Mucosa of gallbladder (tissue), 1 donor: ENCODE measurements at regions not wholly inside any gene's neighbourhood (a gene's known extent, or its start where the extent isn't known, plus 50 kb on each side); places are given as distances from the start of the nearest gene placed in this dataset.

ENCODE experiments used
- DNase-seq: peaks from one replicate; pipeline ENCODE4 v3.0.0-alpha.2; 2020; ENCODE audit warnings: low spot score
- donor health status: DM: no; HTN: no; CAD: no.

DNA sequence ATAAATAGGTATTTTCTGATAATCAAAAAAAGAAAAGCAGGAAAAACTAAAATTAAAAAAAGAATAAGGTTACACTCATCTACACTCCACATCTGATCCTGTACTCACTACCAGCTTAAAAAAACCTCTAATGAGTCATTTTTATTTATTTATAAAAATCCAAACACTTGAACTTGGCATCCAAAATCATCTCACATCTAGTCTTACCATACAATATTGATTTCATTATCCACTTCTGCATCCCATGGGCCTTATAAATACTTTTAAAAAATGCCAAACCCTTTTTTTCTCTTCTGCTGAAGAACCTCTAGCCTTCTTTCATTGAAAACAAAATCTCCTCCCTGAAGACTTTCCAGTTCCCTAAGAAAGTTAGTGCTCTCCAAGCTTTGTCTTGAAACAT lies 109.7 kb downstream of the TMTC3 start:
- DNase-seq: no peak

DNA sequence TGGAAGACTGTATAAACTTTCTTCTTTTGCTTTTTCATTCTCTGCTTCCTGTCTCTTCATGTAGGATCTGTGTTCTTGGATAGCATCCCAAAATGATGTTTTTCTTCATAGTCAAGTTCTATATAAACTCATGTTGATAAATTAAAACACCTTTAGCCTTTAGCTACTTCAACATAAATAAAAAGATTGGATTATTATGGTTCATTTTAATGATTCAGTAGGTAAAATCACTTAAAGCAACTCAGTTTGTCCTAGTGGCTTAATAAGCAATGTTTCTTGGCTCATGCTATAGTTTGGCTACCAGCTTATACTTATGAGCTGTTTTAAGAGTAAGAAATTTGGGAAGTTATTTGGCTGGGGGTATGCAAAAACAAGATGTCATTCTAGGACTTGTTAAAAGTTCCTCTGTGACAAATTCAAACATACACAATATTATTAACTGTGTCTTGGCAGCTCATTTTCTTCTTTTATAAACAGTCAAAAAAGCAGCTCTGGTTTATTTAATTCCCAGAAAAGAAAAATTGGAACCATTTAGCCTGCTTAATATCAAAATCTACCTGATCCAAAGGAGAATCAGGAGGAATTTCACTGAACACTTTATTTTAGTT lies 111.4 kb downstream of the TMTC3 start:
- DNase-seq: no peak

DNA sequence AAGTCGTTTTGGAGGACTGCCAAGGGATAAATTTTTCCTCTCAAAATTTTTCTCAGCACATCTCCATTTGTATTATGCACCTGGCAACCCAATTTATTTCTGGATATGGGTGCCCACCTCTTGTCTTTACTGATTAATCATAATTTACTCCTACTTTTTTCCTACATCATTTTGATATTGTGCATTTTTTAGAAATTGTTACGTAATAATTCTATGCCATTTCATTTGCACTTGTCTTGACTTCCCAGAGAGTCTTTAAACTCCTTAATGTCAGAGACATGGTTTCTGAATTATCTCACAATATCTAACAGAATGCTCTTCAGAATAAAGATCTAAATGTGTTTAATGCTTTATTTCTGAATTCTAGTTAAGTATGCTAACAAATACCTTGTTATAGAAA lies 113.1 kb downstream of the TMTC3 start:
- no peak for DNase-seq

DNA sequence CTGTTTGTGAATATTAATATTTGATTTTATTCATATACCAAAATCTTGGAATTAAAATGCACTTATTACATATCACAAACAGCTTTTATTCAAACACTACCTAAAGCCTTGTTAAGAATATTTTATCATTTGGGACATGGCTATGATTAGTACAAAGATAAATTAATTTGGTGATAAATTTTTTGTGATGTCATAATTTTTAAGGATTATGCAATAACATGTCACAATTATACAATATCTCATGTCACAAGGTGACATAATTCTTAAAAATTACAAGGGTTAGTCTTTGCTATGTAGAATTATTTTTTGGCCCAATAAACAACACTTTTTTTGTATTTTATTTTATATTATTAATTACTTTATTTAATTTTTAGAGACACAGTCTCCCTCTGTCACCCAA lies 113.7 kb downstream of the TMTC3 start:
- DNase-seq: no peak

DNA sequence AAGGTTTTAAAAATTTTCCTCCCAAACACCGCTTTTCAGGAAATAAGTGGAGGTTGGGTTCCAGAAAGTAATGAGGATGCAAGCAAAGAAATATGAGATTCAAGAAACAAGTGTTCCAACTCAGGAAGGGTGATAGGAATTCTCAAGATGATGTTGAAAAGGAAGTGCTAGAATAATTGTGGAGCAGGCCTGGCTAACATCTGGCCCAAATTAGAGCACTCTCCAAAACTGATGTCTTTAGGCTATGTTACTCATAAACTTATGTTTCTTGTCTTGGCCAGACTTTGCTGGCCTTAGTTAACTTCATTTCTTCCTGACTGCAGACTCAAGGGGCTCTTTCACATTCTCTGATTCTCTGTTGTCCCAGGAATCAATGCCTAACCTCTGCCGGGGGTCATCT lies 116.3 kb downstream of the TMTC3 start:
- no peak for DNase-seq

DNA sequence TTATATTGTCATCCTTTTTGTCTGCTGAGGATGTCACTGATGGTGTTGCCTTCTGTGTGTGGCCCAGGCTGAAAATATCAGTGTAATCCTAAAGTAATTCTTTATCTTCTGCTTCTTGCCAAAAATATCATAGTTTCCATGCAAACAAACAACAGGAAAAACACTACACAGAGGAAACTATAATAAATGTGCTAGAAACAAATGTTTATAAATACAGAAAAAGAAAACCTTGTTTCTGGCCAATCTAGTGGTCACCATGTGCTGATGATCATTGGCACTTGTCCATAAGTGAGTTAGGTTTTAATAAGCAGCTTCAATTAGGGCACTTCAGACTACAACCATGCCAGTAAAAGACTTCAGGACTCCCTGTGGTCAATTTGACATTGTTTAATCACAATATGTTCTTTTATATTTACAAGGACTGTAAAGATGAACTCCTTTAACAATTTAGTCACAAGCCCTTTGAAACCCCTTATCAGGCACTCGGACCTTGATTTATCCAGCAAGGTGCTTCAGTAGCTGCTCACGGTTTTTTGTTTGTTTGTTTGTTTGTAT lies 124.8 kb downstream of the TMTC3 start:
- DNase-seq: no peak

DNA sequence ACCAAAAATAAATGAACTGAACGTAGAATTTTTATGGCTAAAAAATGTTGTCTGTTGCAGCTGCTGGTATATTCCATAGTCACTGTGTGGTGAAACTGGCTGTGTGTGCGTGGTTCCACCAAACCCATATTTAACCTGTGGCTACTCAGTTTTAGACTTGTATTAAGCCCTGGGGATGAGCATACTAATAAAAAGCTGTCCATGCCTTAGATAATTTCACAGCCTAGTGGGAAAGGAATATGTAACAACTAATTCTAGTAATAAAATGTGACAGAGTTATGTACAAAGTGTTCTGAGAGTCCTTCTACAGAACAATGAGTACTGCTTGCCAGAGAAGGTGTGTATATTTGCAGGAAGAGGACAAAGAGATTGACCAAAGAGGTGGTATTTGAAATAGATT lies 125.5 kb downstream of the TMTC3 start:
- no peak for DNase-seq

DNA sequence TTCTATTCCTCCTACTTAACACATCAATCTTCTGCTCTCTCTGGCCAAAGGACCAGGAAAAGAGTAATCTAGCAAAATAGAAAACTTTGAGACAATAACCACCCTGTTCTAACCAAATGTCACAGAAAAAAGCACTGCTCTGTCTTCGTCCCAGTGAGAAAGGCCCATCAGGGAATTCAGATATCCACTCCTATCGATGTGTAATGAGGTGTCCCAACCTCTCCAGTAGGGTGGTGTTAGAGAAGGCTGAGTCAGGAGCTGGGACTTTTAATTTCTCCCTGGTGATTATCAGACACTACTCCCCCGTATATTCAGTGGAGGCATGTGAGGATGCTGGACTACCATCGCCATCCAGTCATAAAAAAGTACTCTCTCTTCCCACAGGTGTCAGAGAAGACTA lies 130.3 kb downstream of the TMTC3 start:
- no peak for DNase-seq

DNA sequence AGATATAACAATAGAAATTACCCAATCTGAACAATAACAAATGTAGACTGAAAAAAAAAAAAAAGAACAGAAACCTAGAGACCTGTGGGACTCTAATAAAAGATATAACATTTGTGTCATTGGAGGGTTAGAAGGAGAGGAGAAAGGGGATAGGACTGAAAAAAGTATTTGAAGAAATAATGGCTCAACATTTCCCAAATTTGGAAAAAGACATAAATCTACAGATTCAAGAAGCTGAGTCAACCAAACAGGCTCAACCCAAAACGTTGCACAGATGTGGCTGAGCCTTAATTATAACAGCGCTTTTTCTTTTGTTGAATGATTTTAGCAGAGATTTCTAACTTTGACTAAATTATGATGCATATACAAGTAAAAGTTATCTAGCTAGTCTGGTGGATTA lies 131.3 kb downstream of the TMTC3 start:
- DNase-seq: no peak

DNA sequence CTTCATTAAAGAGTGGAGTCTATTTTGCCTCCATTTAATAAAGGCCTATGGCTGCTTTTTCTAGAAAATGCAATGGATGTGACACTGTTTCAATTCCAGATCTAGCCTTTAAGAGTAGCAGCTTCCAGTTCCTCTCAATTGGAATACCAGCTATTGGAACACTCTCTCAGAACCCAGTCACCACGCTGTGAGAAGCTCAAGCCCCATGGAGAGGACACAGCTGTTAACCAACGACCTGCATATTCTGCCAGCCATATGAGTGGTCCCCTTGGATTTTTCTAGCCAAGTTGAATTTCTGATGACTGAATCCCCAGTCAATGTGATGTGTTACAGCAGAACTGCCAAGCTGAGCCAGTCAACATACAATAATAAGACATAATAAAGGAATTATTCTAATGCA lies 131.8 kb downstream of the TMTC3 start:
- DNase-seq: no peak

DNA sequence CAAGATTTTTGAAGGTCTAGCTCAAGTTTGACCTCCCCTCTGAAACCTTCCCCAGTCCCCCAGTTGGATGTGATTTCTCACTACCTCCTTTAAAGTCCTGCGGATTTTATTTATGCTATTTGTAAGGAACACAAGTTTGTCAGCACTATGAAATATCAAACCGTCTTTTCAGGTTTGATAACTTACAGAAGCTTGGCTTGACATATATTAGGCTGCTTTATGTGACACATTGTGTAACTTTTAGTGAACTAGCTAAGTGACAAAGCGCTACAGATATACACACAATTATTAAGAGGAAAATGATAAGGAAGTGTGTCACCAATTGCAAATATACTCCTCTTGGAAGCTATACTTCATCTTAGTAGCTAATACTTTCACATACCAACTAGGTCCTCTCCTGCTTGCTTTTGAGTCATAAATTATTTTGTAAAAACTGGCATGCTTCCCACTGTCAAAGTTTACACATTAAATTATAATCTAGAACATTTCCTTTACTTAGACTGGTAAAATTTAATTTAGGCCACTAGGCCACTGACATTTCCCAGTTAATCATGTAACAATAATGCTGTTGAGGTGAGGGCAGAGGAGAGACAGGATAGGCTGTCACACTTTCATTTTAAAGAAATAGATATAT lies 149.5 kb downstream of the TMTC3 start:
- no peak for DNase-seq

DNA sequence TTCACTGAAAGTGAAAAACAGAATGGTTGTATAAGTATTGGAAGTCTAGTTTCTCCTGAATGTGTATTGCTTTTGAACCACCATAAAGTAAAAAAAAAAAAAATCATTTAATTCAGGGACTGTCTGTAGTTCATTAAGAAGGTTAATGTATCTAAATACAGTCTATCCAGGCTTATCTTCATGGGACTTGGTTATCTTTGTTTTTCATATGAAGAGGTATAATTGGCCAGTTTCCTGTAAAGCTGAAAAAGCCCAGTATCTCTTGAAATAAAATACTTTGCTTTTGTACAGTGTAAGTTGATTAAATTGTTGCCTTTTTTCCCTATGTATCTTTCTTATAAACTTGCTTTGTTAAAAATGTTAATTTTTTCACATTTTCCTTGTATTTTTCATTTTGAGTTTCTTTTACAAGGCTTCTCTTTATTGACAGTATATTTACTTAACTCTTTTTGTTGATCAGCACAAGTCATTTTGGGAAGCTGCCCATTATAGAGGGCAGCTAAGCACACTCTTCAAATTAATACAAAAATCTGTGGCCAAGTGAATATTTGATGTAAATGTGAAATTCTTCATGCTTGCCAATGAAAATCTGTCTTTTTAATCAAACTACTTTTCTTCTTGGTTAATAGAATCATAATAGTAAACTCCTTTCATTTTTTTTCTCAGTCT lies 156.0 kb downstream of the TMTC3 start:
- DNase-seq: no peak

DNA sequence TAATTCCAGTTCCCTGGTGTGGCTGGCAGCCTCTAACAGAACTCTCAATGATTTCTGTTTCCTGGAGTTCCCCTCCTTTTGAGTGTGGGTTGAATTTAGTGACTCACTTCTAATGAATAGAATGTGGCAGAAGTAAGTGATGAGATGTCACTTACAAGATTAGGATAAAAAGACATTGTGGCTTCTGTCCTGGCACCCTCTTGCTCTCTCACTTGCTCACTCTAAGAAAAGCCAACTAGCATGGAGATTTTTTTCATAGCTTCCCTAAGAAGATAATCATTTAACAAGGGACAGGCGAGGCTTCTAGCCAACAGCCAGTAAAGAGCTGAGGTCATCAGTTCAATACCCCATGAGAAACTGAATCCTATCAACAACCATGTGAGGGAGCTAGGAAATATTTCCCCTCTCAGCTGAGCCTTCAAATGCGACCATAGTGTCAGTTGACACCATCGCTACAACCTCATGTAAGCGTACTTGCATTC lies 156.7 kb downstream of the TMTC3 start:
- no peak for DNase-seq

DNA sequence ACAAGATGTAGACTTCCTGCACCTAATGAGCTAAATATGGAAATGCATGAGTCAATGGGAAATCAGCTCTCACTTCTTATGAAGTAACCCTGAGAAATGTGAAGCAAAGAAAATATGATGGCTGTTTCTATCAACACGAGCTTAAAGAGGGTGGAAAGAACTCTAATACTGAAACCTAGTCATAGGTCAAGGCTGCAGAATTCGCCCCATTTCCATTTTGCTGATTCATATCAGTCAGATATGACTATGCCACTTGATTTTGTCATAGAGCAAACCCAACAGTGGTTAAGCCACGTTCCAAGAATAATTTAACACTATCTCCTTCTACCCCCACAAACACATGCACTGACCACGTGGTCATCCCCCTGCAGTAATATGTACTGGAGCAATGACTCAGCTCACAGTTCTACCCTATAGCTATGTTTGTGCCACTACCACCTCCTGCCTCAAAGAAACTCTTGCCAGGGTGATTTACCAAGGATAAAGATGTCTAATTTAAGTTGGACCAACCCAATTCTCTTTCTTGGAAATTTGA lies 157.5 kb downstream of the TMTC3 start:
- DNase-seq: no peak

DNA sequence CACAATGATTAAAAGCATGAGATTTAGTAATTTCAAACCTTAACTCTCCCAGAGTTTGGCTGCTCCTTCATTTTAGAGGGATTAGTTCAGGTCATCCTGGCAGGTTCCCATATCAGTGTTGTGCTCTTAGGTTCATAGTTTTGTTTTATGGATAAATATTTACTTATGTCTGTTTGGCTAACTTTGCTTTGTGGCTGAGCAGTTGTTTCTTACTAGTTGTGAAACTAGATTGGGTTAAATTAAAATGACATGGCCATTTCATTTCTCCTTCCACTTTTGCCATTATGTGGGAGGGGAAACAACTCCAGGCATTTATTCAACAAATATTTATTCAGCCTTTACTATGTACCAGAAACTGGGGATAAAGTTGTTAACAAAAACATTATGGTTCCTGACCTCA lies 158.8 kb downstream of the TMTC3 start:
- no peak for DNase-seq

DNA sequence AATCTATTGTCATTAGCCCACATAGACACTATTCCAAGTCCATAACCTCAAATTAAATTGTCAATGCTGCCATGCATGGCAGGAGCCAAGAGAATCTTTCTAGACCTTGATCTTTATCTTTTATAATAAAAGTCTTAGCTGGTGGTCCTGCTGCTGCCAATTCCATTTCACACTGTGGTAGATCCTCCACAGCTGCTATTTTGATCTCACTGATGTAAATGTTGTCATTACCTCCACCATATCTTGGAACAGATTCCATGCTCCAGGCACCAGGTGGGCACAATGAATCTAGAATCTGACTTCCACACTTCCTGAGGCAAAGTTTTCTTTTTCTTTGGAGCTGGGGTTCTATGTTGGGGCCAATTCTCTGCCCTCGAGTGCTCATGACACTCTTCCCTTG lies 161.2 kb downstream of the TMTC3 start:
- DNase-seq: no peak

DNA sequence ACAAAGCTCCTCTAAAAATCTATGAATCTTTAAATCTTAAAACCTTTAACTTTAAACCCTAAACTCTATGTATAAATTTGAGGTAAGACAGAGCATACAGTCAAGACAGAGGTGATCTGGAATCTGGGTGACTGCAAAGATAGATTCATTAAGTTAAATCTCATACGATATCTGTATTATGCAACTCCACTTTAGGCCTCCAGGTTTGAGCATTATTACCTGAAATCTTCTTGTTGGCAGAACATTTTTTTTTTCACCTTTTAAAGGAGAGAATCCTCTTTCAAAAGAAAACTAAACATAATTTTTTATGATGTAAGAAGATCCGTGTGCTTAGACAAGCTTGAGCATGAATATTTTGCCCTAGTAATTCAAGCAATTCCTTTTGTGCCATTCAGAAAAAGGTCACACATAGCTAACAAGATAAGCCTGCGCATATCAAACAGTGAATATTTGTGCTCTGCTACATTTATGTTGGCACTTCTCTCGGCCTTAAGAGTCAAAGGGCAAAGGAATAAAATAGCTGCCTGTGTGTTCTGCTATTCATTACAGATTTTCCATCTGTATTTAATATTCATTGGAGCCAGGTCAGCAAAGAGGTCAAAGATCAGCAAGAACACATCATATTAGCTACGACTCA lies 163.3 kb downstream of the TMTC3 start:
- DNase-seq: no peak

DNA sequence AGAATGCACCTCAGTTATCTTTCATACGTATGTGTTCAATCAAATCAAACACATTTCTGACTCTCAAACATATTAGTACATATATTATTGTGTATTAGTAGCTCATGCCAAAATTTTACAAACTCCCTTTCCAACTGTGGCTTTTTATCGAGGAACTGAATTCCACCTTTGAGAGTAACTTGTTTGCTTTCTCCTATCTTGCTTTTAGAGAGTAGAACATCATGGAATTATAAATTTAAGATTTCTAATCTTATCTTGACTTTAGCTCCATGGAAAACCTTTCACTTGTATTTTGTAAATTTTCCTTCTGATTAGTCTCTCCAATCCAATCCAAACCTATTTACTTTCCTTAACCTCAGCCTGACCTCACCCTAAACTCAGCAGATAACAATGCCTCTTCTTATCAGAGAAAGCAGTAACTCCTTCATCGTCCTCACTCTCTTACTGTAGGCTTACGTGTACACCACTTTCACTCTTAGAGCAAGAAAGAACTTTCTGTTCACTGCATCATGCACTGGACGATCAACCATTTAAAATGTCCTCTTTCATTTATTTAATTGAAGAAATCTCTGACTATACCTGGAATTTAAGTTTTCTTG lies 164.5 kb downstream of the TMTC3 start:
- DNase-seq: no peak

DNA sequence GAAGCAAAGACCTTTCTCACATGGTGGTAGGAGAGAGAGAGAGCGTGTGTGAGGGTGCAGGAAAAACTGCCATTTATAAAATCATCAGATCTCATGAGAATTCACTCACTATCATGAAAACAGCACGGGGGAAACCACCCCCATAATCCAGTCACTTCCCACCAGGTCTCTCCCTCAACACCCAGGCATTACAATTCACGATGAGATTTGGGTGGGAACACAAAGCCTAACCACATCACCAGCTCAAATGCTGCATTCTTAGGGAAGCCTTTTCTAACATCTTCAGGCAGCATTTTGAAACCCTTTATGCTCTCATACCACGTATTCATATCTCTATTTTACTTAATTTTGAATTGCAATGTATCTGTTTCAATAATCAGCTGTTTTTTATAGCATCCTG lies 165.9 kb downstream of the TMTC3 start:
- DNase-seq: no peak

DNA sequence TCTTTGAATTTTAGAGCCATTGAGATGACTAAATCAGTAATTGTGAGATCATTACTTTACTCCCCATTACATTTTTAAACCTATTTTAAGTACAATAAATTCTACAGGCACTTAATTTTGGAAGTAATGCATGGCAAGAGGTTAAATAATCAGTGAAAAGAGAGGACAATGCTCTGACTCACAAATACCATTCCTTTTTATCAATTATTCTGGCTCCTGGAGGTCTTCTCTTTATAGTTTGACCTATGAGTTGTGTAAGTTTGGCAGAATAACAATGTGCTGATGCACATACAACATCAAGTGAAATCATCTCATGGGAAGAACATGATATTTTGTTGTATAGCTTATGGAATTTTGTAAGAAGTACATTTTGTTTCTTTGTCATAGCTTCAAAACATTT lies 166.7 kb downstream of the TMTC3 start:
- no peak for DNase-seq

DNA sequence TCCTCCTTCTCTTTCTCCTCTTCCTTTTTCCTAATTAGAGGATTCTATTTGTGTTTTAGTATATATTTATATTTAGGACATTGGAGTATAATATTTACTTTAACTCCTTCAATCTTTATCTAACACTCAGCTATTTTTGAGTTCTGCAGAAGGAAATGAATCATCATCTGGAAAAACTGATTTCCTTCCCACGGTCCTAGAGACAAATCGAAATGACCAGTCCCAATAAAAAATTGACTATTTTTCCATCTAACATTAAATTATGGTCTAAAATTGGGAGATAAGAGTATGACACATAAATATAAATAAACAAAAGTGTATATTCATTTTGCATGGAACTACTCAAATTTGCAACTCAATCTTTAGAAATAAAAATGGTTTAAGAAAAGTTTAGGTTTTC lies 167.4 kb downstream of the TMTC3 start:
- no peak for DNase-seq

DNA sequence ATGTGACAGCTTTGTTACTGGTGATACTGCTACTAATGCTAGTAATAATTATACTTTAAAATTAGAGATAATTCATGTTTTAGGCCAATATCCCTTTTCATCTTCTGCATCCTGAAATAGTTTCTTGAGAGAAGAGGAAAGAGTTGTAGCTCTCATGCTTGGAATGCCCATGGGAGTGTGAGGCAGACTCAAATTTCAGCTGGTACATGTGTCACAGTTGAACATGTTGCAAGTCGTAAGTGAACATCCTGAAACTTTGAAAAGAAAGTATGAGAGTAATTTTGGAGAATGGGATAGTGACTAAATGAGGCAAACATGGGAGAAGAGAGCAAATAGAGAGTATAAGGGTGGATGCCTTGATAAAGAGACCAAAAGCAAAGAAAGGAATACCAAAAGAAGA lies 168.0 kb downstream of the TMTC3 start:
- no peak for DNase-seq
